OCI-LY7 (cell line): ENCODE measurements at regions not wholly inside any gene's neighbourhood (a gene's known extent, or its start where the extent isn't known, plus 50 kb on each side); places are given as distances from the start of the nearest gene placed in this dataset.

Experiments
- EZH2phosphoT487 ChIP-seq: fragments of 200-600 bp; sonication (generic); IDR thresholded peaks from 2 replicates; pipeline ENCODE4 v1.6.1; 2018; ENCODE audit warnings: low read depth, borderline replicate concordance, mild to moderate bottlenecking, mixed run types, antibody characterized with exemption, low read length, moderate library complexity, mixed read lengths
- TF ChIP-seq, protein P1 (sequence below): fragments of 200-600 bp; sonication (generic); conservative IDR thresholded peaks from 2 replicates; pipeline ENCODE4 v1.5.1; 2014; ENCODE audit warnings: mild to moderate bottlenecking, antibody characterized with exemption, low read length, moderate library complexity, mixed read lengths

DNA sequence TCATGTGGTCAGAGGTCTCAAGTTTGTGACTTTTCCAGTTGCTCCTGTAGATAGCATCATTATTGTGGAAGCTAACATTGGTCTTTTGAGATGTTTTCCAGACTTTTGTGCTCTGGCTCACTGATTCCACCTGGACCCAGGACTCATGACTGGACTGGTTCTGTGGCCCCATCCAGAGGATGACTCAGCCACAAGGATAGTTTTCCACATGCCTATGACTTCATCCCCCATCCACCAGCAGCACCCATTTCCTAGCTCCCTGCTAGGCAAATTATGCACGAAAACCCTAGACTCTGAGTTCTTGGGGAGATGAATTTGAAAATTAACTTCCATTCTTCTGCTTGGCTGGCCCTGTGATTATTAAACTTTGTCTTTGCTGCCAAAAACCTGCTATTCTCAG lies 949.3 kb downstream of the MRPL39 start:
- TF ChIP-seq, protein P1, sequence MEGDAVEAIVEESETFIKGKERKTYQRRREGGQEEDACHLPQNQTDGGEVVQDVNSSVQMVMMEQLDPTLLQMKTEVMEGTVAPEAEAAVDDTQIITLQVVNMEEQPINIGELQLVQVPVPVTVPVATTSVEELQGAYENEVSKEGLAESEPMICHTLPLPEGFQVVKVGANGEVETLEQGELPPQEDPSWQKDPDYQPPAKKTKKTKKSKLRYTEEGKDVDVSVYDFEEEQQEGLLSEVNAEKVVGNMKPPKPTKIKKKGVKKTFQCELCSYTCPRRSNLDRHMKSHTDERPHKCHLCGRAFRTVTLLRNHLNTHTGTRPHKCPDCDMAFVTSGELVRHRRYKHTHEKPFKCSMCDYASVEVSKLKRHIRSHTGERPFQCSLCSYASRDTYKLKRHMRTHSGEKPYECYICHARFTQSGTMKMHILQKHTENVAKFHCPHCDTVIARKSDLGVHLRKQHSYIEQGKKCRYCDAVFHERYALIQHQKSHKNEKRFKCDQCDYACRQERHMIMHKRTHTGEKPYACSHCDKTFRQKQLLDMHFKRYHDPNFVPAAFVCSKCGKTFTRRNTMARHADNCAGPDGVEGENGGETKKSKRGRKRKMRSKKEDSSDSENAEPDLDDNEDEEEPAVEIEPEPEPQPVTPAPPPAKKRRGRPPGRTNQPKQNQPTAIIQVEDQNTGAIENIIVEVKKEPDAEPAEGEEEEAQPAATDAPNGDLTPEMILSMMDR: no peak
- TF ChIP-seq EZH2phosphoT487: no peak
